AG10803 (cell line): ENCODE measurements at regions not wholly inside any gene's neighbourhood (a gene's known extent, or its start where the extent isn't known, plus 50 kb on each side); places are given as distances from the start of the nearest gene placed in this dataset.
A peak's percentile ranks its signal among the peaks of the same experiment; 100 is the strongest.

Experiments used
- DNase-seq: peaks from one replicate; pipeline ENCODE4 v3.0.0; 2010; ENCODE audit warnings: low read depth
- H3K4me3 ChIP-seq: 2 replicates; pipeline ENCODE4 v1.5.1; 2011; ENCODE audit warnings: mild to moderate bottlenecking, low read length, control low read depth
- TF ChIP-seq, protein P1 (sequence below): conservative IDR thresholded peaks from 2 replicates; pipeline ENCODE4 v1.5.1; 2011; ENCODE audit warnings: mild to moderate bottlenecking, low read length, control low read depth, inconsistent platforms

DNA sequence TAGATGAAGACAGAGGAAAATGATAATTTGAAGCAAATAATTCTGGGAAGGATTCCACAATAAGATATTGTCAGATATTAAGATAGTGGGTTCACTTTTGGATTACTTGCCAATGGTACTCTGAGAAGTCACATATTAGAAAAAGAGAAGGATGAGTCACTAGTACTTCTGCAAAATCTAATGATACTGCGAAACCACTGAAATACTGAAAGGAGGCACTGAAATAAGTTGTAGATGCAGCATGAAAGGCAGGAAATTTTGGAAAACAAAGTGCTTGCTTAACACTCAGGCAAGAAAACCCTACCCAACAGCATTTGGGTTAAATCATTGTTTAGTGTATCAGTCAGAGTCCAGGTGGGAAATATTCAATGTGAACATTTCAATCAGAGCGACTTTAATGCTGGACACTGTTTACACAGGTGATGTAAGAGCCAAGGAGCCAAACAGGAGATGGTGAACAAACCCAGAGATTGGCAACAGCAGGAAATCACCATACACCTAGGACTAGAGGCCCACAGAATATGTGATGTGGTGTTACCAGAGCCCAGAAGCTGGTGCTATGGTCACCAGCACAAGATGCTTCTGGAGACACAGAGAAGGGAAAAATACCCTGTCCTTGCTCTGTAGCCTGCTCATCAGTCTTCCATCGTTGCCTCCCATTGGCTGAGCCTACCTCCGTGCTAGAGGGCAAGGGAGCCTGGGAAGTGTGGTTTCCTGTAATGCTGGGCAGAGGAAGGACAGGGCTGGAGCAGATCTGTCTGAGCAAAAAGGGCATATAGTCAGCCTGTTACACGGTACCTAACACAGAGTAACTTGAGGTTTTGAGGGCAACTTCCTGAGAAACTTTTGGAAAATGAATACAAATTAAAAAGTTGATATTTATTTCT, 204.7 kb upstream of the ITGA4 start:
- H3K4me3 ChIP-seq = no peak overlapping the region
- TF ChIP-seq, protein P1, sequence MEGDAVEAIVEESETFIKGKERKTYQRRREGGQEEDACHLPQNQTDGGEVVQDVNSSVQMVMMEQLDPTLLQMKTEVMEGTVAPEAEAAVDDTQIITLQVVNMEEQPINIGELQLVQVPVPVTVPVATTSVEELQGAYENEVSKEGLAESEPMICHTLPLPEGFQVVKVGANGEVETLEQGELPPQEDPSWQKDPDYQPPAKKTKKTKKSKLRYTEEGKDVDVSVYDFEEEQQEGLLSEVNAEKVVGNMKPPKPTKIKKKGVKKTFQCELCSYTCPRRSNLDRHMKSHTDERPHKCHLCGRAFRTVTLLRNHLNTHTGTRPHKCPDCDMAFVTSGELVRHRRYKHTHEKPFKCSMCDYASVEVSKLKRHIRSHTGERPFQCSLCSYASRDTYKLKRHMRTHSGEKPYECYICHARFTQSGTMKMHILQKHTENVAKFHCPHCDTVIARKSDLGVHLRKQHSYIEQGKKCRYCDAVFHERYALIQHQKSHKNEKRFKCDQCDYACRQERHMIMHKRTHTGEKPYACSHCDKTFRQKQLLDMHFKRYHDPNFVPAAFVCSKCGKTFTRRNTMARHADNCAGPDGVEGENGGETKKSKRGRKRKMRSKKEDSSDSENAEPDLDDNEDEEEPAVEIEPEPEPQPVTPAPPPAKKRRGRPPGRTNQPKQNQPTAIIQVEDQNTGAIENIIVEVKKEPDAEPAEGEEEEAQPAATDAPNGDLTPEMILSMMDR = no peak
- DNase-seq = no peak

DNA sequence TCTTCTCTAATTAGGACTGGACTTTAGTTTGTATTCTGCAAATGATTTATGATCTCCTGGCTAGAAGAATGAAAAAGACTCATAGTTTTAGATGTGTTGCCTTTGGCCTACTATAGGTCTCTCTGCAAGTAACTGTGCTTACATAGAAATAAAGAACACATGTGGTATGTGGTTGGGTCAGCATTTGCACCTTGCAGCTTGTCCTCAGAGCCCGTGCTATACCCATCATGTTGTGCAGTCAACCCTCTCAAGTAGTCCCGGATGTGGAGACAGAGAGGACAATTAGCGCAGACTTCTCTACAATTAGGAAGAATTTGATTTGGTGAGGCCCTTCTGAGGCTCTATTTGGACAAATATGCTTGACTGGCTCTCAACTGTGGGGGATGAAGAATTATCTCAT, 203.7 kb upstream of the ITGA4 start:
- DNase-seq = no peak
- H3K4me3 ChIP-seq = no peak overlapping the region
- TF ChIP-seq, protein P1 = no peak

DNA sequence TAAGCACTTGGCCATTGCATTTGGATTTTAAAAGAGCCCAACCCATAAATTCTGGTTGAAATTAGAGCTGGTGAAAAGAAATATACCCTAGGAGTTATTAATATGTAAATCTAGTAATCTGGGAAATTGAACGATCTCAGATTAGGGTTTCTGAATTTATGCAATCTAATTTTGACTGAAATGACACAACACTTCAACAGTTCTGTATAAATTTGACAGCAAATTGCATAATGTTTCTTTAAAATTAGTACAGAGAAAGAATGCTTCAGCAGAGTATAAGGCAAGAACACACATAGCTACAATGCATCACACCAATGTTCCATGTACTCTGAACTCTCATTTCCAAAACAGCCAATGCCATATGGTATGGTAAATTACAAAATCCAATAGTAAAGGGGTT, 201.5 kb upstream of the ITGA4 start:
- H3K4me3 ChIP-seq = no peak overlapping the region
- TF ChIP-seq, protein P1 = no peak
- DNase-seq = no peak

DNA sequence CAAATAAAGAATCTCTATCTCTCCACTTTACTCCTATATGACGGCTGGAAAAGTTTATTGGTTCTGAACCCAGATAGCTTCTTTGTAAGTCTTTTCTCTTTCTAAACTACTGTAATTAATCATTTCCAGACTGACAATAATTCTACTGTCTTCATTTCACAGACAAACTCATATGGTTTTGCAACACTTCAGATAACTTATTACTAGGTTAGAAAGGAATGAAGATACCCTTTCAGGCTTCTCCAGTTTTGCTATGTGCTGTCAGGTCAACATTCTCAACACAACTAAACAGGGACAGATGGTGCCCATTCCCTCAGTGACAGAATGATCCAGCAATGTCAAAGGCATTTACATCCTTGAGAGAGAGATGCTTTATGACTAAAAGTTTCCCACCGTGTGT, 198.5 kb upstream of the ITGA4 start:
- DNase-seq = peak; percentile 96
- no peak overlapping the region for H3K4me3 ChIP-seq

DNA sequence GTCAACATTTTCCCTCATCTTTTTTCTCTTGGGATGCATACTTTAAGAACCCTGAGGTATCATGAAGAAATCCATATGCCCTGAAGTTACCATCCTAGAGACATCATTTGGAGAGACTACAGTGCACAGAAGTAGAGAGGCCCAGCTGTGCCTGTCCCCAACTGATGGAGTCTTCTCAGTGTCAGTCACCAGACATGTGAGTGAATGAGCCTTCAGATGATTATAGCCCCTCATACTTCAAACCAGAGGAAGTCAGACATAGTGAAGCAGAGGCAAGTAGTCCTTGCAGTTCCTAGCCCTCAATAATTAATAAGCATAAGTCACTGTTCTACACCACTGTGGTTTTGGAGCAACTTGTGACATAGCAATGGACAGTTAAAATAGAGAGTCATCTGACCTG, 194.4 kb upstream of the ITGA4 start:
- H3K4me3 ChIP-seq = no peak overlapping the region
- no peak for DNase-seq
- TF ChIP-seq, protein P1 = no peak

More for the DNA sequence above, 198.5 kb upstream of the ITGA4 start:
- TF ChIP-seq, protein P1 = no peak

DNA sequence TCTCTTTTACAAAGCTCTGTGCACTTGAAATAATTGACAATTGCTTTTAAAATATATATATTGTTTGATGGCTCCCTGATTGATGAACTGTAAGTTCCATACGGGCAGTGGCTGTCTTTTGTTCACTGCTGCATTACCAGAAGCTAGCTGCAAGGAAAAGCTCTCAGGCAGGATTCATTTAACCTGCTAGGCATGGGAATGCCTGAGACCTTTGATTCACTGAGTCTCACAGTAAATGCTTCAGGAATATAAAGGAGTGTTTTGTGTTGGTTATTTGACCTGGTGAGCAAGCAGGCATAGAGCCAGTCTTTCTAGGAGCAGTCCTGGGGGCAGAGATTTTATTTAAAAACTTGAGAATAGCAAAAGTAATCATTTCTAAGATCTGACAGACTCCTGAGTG, 193.2 kb upstream of the ITGA4 start:
- TF ChIP-seq, protein P1 = no peak
- H3K4me3 ChIP-seq = no peak overlapping the region
- DNase-seq = no peak

DNA sequence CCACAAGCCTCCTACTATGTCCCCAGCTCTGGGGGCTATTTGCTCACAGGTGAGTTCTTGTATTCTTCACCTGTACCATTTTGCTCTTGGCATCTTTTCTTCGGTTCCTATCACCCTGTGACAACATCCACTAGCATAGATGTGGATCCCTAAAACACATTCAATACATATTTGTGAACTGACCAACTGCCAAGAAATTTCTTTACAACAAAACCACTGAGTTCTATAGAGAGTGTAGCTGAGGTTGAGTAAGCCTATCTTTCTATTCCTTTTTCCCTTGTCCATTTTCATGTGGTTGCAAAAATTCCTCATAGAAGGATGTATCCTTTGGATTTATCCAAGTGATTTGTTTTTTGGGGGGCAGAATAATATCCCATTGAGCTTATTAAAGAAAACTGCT, 192.7 kb upstream of the ITGA4 start:
- no peak overlapping the region for H3K4me3 ChIP-seq
- no peak for DNase-seq
- TF ChIP-seq, protein P1 = no peak
